ENCODE measurements at regions not wholly inside any gene's neighbourhood (a gene's known extent, or its start where the extent isn't known, plus 50 kb on each side); places are given as distances from the start of the nearest gene placed in this dataset.

- DNase-seq = no peak
- Mint-ChIP-seq H3K4me1 (ENCODE audit: low read depth, unreplicated experiment) (peaks cover 5% of the 10 kb centered on the region), H3K4me3 (ENCODE audit: unreplicated experiment) (no peak overlapping the region), H3K9me3 (ENCODE audit: unreplicated experiment) (peaks cover 5% of the 10 kb centered on the region), H3K36me3 (ENCODE audit: unreplicated experiment) (peaks cover 22% of the 10 kb centered on the region), H3K27ac (ENCODE audit: unreplicated experiment) (no peak overlapping the region), H3K27me3 (ENCODE audit: unreplicated experiment) (peaks cover 3% of the 10 kb centered on the region)
- no peak for TF ChIP-seq CTCF (IDR thresholded peaks at IDR 0.05; ENCODE audit: partially characterized antibody, unreplicated experiment)
These were observed 783.6 kb downstream of the DCDC2C start for GRCh38 chr2:4486971-4487370.

GRCh38 chr2:4499316-4500030, 796.1 kb downstream of the DCDC2C start:
- no peak overlapping the region for H3K4me3 Mint-ChIP-seq (ENCODE audit: unreplicated experiment)
- DNase-seq = no peak
- no peaks in the 10 kb centered on the region for H3K36me3 Mint-ChIP-seq (ENCODE audit: unreplicated experiment)
- H3K27ac Mint-ChIP-seq (ENCODE audit: unreplicated experiment) = no peak overlapping the region
- no peaks in the 10 kb centered on the region for H3K9me3 Mint-ChIP-seq (ENCODE audit: unreplicated experiment)
- no peaks in the 10 kb centered on the region for H3K4me1 Mint-ChIP-seq (ENCODE audit: low read depth, unreplicated experiment)
- no peak for TF ChIP-seq CTCF (IDR thresholded peaks at IDR 0.05; ENCODE audit: partially characterized antibody, unreplicated experiment)
- H3K27me3 Mint-ChIP-seq (ENCODE audit: unreplicated experiment) = no peaks in the 10 kb centered on the region

- no peak overlapping the region for H3K4me3 Mint-ChIP-seq (ENCODE audit: unreplicated experiment)
- H3K9me3 Mint-ChIP-seq (ENCODE audit: unreplicated experiment) = no peaks in the 10 kb centered on the region
- no peak overlapping the region for H3K27ac Mint-ChIP-seq (ENCODE audit: unreplicated experiment)
- no peaks in the 10 kb centered on the region for H3K36me3 Mint-ChIP-seq (ENCODE audit: unreplicated experiment)
- no peaks in the 10 kb centered on the region for H3K27me3 Mint-ChIP-seq (ENCODE audit: unreplicated experiment)
- DNase-seq = no peak
- no peaks in the 10 kb centered on the region for H3K4me1 Mint-ChIP-seq (ENCODE audit: low read depth, unreplicated experiment)
- no peak for TF ChIP-seq CTCF (IDR thresholded peaks at IDR 0.05; ENCODE audit: partially characterized antibody, unreplicated experiment)
These were observed 798.1 kb downstream of the DCDC2C start for GRCh38 chr2:4501525-4501924.

- Mint-ChIP-seq H3K36me3 (ENCODE audit: unreplicated experiment) (no peaks in the 10 kb centered on the region), H3K27me3 (ENCODE audit: unreplicated experiment) (no peaks in the 10 kb centered on the region), H3K27ac (ENCODE audit: unreplicated experiment) (no peak overlapping the region), H3K9me3 (ENCODE audit: unreplicated experiment) (no peaks in the 10 kb centered on the region), H3K4me3 (ENCODE audit: unreplicated experiment) (no peak overlapping the region), H3K4me1 (ENCODE audit: low read depth, unreplicated experiment) (no peaks in the 10 kb centered on the region)
- no peak for TF ChIP-seq CTCF (IDR thresholded peaks at IDR 0.05; ENCODE audit: partially characterized antibody, unreplicated experiment)
- DNase-seq = no peak
These were observed 799.0 kb downstream of the DCDC2C start for GRCh38 chr2:4502230-4502843.

- DNase-seq = no peak
- Mint-ChIP-seq H3K27me3 (ENCODE audit: unreplicated experiment) (no peaks in the 10 kb centered on the region), H3K9me3 (ENCODE audit: unreplicated experiment) (no peaks in the 10 kb centered on the region), H3K27ac (ENCODE audit: unreplicated experiment) (no peak overlapping the region), H3K4me3 (ENCODE audit: unreplicated experiment) (no peak overlapping the region), H3K36me3 (ENCODE audit: unreplicated experiment) (no peaks in the 10 kb centered on the region), H3K4me1 (ENCODE audit: low read depth, unreplicated experiment) (no peaks in the 10 kb centered on the region)
- TF ChIP-seq CTCF (IDR thresholded peaks at IDR 0.05; ENCODE audit: partially characterized antibody, unreplicated experiment) = no peak
These were observed 804.3 kb downstream of the DCDC2C start for GRCh38 chr2:4507661-4508060.
